Common myeloid progenitor, CD34-positive (primary cell): ENCODE measurements at regions not wholly inside any gene's neighbourhood (a gene's known extent, or its start where the extent isn't known, plus 50 kb on each side); places are given as distances from the start of the nearest gene placed in this dataset.

Experiments used
- CTCF ChIA-PET: fragments of 350-600 bp; sonication (Branson Sonifier 250); formaldehyde crosslinking; loops from one replicate; lab custom pipeline; 2021; ENCODE audit warnings: antibody characterized with exemption; lab: Charles Lee
- POLR2A ChIA-PET: fragments of 350-600 bp; sonication (Branson Sonifier 250); formaldehyde crosslinking; loops from one replicate; lab custom pipeline; 2021; ENCODE audit warnings: antibody characterized with exemption; lab: Charles Lee
- DNase-seq, 3 donors: peaks; one replicate each; pipeline versions ENCODE4 v3.0.0 to v3.0.0-alpha.2; 2013
- H3K27ac ChIP-seq, 2 experiments: 1 replicate in 1 of 2; 2 replicates in 1 of 2; pipeline ENCODE4 v1.7.0; 2013; ENCODE audit warnings: inconsistent platforms in 2 of 2, low read length in 2 of 2, mild to moderate bottlenecking in 2 of 2, low read depth in 1 of 2, moderate library complexity in 1 of 2; ENCODE audit not compliant: severe bottlenecking in 2 of 2, insufficient read depth in 1 of 2, poor library complexity in 1 of 2
- H3K27me3 ChIP-seq, 5 experiments: replicated peaks in 2 of 5; 1 replicate in 3 of 5; 2 replicates in 2 of 5; pipeline versions ENCODE4 v1.6.1 to v1.7.0; 2013; ENCODE audit warnings: low read length in 4 of 5, mild to moderate bottlenecking in 2 of 5, moderate library complexity in 2 of 5, inconsistent platforms in 1 of 5; ENCODE audit not compliant: insufficient read depth in 5 of 5, control insufficient read depth in 4 of 5
- H3K36me3 ChIP-seq, 4 experiments: 1 replicate in 2 of 4; 2 replicates in 2 of 4; pipeline versions ENCODE4 v1.6.1 to v1.7.0; 2013; ENCODE audit warnings: low read length in 3 of 4, control low read depth in 1 of 4, mild to moderate bottlenecking in 1 of 4; ENCODE audit not compliant: control insufficient read depth in 4 of 4, insufficient read depth in 4 of 4
- H3K4me1 ChIP-seq, 4 experiments: 1 replicate in 3 of 4; 2 replicates in 1 of 4; pipeline versions ENCODE4 v1.6.1 to v1.7.1; 2013; ENCODE audit warnings: low read length in 3 of 4, mild to moderate bottlenecking in 3 of 4, control low read depth in 1 of 4, inconsistent platforms in 1 of 4, moderate library complexity in 1 of 4; ENCODE audit not compliant: control insufficient read depth in 4 of 4, insufficient read depth in 4 of 4; ENCODE audit errors: control extremely low read depth in 1 of 4
- H3K4me3 ChIP-seq, 7 experiments: 1 replicate in 4 of 7; 2 replicates in 3 of 7; pipeline versions ENCODE4 v1.5.1 to v1.7.0; 2013; ENCODE audit warnings: mild to moderate bottlenecking in 7 of 7, low read length in 6 of 7, moderate library complexity in 6 of 7, inconsistent platforms in 2 of 7, low read depth in 2 of 7, control low read depth in 1 of 7; ENCODE audit not compliant: insufficient read depth in 4 of 7, control insufficient read depth in 1 of 7; ENCODE audit errors: extremely low read depth in 1 of 7
- H3K9me3 ChIP-seq, 5 experiments: 1 replicate in 4 of 5; 2 replicates in 1 of 5; pipeline versions ENCODE4 v1.6.1 to v1.7.1; 2013; ENCODE audit warnings: low read length in 4 of 5, mild to moderate bottlenecking in 2 of 5, inconsistent platforms in 1 of 5, low read depth in 1 of 5, moderate library complexity in 1 of 5; ENCODE audit not compliant: control insufficient read depth in 4 of 5, insufficient read depth in 2 of 5; ENCODE audit errors: control extremely low read depth in 1 of 5
- WGBS: methylation state at CpG from one replicate; pipeline ENCODE4 v1.1.5; 2013; ENCODE audit not compliant: insufficient coverage; 5-methylcytosine and 5-hydroxymethylcytosine counted together

DNA sequence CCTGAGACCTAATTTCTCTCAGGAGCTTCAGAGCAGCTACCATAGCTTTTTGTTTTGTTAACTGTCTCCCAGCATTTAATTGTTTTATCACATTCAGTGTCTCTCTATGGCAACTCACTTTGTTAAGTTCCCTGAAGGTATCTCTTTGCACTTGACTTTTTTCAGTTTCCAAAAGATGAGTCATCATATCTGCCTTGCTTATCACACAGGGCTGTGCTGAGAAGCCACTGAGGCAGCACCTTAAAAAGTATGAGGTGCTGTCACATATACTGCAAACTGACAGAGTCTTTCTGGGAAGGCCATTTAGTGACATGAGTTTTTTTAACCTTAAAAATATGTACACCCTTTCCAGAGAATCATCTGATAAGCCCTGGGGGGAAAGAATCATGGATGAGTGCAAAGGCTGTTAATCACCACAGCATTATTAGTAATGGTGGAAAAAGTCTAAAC lies 56.8 kb downstream of the PPP1R3C start:
- POLR2A ChIA-PET, result no interaction called here
- CTCF ChIA-PET, result no interaction called here
- Histone ChIP-seq H3K36me3 (no peaks in the 10 kb centered on the region), H3K4me1 (peaks cover 0 to 4% (median 0%) of the 10 kb centered on the region in 4 experiments), H3K27me3 (no peaks in the 10 kb centered on the region), H3K9me3 (peaks cover 0 to 3% (median 0%) of the 10 kb centered on the region in 5 experiments), H3K27ac (no peak overlapping the region), H3K4me3 (no peak overlapping the region)
- no peak for DNase-seq

DNA sequence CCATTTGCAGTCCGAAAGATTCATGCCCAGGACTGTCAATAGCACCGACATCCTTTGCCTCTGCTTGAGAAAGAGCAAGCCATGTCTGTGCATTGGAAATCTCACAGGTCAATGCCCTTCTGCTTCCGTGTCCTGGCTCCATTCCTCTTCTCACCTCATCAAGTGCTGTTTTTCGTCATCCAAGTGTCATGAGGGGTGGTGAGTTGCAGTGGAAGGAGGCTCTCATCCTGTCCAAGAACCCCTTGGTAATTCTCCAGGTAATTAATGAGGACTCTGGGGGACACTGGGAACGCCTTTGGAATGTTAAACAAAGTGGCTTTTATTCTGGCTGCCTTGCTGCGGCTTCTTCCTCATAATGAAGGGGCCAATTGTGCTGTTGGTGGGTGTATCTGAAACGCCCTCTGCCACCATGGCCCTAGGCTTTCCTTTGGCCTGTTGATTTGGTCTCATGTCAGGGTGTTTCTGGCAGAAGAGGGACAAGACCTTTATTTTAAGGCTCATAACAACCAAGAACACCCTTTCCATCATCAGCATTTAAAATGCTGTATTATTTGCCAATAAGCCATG lies 57.7 kb downstream of the PPP1R3C start:
- no peak for DNase-seq

GRCh38 chr10:91574236-91574635 lies 58.6 kb downstream of the PPP1R3C start:
- 98% methylated on average over 8 of the region's 8 CpGs for WGBS
- no peak for DNase-seq
- Histone ChIP-seq H3K27ac (no peak overlapping the region), H3K9me3 (no peaks in the 10 kb centered on the region), H3K4me3 (no peak overlapping the region), H3K27me3 (no peaks in the 10 kb centered on the region), H3K4me1 (peaks cover 0 to 4% (median 0%) of the 10 kb centered on the region in 4 experiments), H3K36me3 (no peaks in the 10 kb centered on the region)
- CTCF ChIA-PET, result no interaction called here
- POLR2A ChIA-PET, result no interaction called here

More for the DNA sequence above, 57.7 kb downstream of the PPP1R3C start:
- CTCF ChIA-PET, result no interaction called here
- no peaks in the 10 kb centered on the region for H3K36me3 ChIP-seq
- 89% methylated on average over 3 of the region's 7 CpGs for WGBS
- no peaks in the 10 kb centered on the region for H3K27me3 ChIP-seq
- no peaks in the 10 kb centered on the region for H3K9me3 ChIP-seq
- H3K4me3 ChIP-seq, result no peak overlapping the region
- peaks cover 0 to 4% (median 0%) of the 10 kb centered on the region in 4 experiments for H3K4me1 ChIP-seq
- H3K27ac ChIP-seq, result no peak overlapping the region
- POLR2A ChIA-PET, result no interaction called here

GRCh38 chr10:91573320-91573719 lies 59.6 kb downstream of the PPP1R3C start:
- no peak for DNase-seq
- CTCF ChIA-PET, result no interaction called here
- Histone ChIP-seq H3K36me3 (no peaks in the 10 kb centered on the region), H3K4me3 (no peak overlapping the region), H3K27me3 (no peaks in the 10 kb centered on the region), H3K9me3 (no peaks in the 10 kb centered on the region), H3K27ac (no peak overlapping the region), H3K4me1 (peaks cover 0 to 4% (median 0%) of the 10 kb centered on the region in 4 experiments)
- WGBS, result no CpG with 5 or more reads among the region's 3 CpGs
- POLR2A ChIA-PET, result no interaction called here

DNA sequence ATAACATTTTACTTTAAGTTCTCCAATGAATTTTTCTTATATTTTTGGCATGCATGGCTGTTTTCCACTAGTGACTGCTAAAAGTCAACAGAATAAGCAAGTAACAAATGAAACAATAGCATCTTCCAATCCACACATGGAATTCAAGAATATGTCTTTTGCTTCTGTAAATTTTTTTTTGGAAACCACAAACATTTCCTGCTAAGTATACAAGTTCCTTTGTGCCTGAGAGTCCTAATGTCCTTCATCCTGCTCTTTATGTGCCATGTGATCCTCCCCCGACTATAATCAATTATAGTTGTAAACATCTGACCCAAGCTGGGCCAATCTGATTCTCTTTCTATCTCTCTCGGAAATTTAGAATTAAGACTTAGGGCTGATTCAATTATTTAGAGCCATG lies 61.2 kb downstream of the PPP1R3C start:
- Histone ChIP-seq H3K27ac (no peak overlapping the region), H3K4me3 (no peak overlapping the region), H3K27me3 (no peaks in the 10 kb centered on the region), H3K4me1 (peaks cover 0 to 4% (median 0%) of the 10 kb centered on the region in 4 experiments), H3K36me3 (no peaks in the 10 kb centered on the region), H3K9me3 (peaks cover 0 to under 1% (median 0%) of the 10 kb centered on the region in 5 experiments)
- DNase-seq, result no peak
- WGBS, result no CpG with 5 or more reads among the region's 2 CpGs
- ChIA-PET POLR2A (interaction anchor here (0.6 kb wide), 1 partner anchor 60 kb away, joined by 3 read pairs; no protein-coding TSS in a partner anchor), CTCF (no interaction called here)

DNA sequence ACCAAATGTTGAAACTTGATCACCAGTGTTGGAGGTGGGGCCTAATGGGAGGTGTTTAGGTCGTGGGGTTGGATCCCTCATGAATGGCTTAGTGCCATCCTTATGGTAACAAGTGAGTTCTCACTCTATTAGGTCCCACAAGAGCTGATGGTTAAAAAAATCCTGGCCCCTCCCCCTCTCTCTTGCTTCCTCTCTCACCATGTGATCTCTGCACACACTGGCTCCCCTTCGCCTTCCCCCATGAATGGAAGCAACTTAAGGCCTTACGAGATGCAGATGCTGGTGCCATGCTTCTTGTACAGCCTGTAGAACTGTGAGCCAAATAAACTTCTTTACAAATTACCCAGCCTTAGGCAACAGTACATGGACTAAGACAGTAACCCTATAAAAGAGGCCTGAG lies 62.7 kb downstream of the PPP1R3C start:
- no peak for DNase-seq
- Histone ChIP-seq H3K4me1 (peaks cover 0 to 4% (median 0%) of the 10 kb centered on the region in 4 experiments), H3K27ac (no peak overlapping the region), H3K36me3 (no peaks in the 10 kb centered on the region), H3K4me3 (no peak overlapping the region), H3K9me3 (peaks cover 0 to 2% (median 0%) of the 10 kb centered on the region in 5 experiments), H3K27me3 (no peaks in the 10 kb centered on the region)
- ChIA-PET POLR2A (no interaction called here), CTCF (no interaction called here)
- 100% methylated on average over 3 of the region's 3 CpGs for WGBS

DNA sequence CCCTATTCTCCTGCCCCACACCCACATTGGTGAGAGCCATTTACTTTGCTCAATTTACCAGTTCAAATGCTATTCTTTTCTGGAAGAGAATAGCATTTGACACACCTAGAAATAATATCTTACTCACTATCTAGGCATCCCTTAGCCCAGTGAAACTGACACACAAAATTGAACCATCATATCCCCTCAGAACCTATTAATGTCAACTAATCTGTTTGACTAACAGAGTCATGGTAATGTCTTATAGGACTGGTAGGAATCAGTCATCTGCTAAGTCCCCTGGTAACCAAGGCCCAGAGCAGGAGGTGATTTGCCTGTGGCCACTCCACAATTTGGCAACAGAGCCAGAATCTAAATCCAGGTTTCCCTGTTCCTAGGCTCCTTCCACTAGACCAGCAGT lies 63.3 kb downstream of the PPP1R3C start:
- ChIA-PET CTCF (no interaction called here), POLR2A (no interaction called here)
- Histone ChIP-seq H3K27ac (no peak overlapping the region), H3K27me3 (no peaks in the 10 kb centered on the region), H3K36me3 (no peaks in the 10 kb centered on the region), H3K4me3 (no peak overlapping the region), H3K9me3 (peaks cover 0 to 2% (median 0%) of the 10 kb centered on the region in 5 experiments), H3K4me1 (peaks cover 0 to 4% (median 0%) of the 10 kb centered on the region in 4 experiments)
- DNase-seq, result no peak
